K562 (cell line): ENCODE measurements at regions not wholly inside any gene's neighbourhood (a gene's known extent, or its start where the extent isn't known, plus 50 kb on each side); places are given as distances from the start of the nearest gene placed in this dataset.

Experiments
- CBX3 ChIP-seq, 2 experiments: IDR thresholded peaks; 1 replicate in 1 of 2; 2 replicates in 1 of 2; pipeline ENCODE4 v1.6.1; 2012; ENCODE audit warnings: inconsistent platforms in 2 of 2, low read length in 2 of 2, borderline replicate concordance in 1 of 2, control low read depth in 1 of 2
- NELFE ChIP-seq: IDR thresholded peaks from 2 replicates; pipeline ENCODE4 v1.6.1; 2011; ENCODE audit warnings: mild to moderate bottlenecking; ENCODE audit not compliant: insufficient read depth, insufficient read length
- RBM14 ChIP-seq: fragments of 200-400 bp; formaldehyde crosslinking; IDR thresholded peaks from 2 replicates; pipeline ENCODE4 v1.6.1; 2018; ENCODE audit warnings: low read depth, mild to moderate bottlenecking, low read length, moderate library complexity, borderline replicate concordance; ENCODE audit not compliant: insufficient read depth
- ZNF121 ChIP-seq: sonication (generic); formaldehyde crosslinking; conservative IDR thresholded peaks from 2 replicates; pipeline ENCODE4 v1.8.0; 2022; ENCODE audit warnings: missing genetic modification reagents
- ZNF584 ChIP-seq: fragments of 200-800 bp; sonication (Bioruptor generic); IDR thresholded peaks from 2 replicates; pipeline ENCODE4 v1.6.1; 2016; ENCODE audit warnings: low read depth, mild to moderate bottlenecking, missing genetic modification characterization, missing compliant biosample characterization
- TF ChIP-seq, protein P1 (sequence below): fragments of 250-450 bp; sonication (Bioruptor Pico); IDR thresholded peaks from 2 replicates; pipeline ENCODE4 v1.4.0; 2020
- TF ChIP-seq, protein P2 (sequence below): fragments of 250-450 bp; sonication (Bioruptor Pico); IDR thresholded peaks from 2 replicates; pipeline ENCODE4 v1.5.0; 2021
- TF ChIP-seq, protein P3 (sequence below): fragments of 250-450 bp; sonication (Bioruptor Pico); IDR thresholded peaks from 2 replicates; pipeline ENCODE4 v1.4.0; 2020; ENCODE audit warnings: mild to moderate bottlenecking

DNA sequence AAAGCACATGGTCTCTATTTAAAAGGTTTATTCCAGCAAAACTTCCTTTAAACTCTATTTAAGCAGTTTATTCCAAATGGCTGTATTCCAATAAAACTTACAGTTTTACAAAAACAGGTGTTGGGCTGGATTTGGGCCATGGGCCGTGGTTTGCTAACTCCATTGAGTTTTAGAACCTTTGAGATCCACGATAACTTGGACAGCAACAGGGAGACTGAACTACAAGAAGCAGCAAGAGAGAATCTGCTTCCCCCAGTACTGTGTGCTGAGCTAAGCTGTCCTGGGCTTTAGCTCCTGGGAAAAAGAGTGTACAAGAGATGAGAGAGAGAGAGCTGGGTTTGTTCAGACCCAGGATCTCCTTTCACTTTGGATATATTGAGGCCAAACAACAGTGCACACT, 204.0 kb upstream of the CELF2 start (continued):
- TF ChIP-seq, protein P1, sequence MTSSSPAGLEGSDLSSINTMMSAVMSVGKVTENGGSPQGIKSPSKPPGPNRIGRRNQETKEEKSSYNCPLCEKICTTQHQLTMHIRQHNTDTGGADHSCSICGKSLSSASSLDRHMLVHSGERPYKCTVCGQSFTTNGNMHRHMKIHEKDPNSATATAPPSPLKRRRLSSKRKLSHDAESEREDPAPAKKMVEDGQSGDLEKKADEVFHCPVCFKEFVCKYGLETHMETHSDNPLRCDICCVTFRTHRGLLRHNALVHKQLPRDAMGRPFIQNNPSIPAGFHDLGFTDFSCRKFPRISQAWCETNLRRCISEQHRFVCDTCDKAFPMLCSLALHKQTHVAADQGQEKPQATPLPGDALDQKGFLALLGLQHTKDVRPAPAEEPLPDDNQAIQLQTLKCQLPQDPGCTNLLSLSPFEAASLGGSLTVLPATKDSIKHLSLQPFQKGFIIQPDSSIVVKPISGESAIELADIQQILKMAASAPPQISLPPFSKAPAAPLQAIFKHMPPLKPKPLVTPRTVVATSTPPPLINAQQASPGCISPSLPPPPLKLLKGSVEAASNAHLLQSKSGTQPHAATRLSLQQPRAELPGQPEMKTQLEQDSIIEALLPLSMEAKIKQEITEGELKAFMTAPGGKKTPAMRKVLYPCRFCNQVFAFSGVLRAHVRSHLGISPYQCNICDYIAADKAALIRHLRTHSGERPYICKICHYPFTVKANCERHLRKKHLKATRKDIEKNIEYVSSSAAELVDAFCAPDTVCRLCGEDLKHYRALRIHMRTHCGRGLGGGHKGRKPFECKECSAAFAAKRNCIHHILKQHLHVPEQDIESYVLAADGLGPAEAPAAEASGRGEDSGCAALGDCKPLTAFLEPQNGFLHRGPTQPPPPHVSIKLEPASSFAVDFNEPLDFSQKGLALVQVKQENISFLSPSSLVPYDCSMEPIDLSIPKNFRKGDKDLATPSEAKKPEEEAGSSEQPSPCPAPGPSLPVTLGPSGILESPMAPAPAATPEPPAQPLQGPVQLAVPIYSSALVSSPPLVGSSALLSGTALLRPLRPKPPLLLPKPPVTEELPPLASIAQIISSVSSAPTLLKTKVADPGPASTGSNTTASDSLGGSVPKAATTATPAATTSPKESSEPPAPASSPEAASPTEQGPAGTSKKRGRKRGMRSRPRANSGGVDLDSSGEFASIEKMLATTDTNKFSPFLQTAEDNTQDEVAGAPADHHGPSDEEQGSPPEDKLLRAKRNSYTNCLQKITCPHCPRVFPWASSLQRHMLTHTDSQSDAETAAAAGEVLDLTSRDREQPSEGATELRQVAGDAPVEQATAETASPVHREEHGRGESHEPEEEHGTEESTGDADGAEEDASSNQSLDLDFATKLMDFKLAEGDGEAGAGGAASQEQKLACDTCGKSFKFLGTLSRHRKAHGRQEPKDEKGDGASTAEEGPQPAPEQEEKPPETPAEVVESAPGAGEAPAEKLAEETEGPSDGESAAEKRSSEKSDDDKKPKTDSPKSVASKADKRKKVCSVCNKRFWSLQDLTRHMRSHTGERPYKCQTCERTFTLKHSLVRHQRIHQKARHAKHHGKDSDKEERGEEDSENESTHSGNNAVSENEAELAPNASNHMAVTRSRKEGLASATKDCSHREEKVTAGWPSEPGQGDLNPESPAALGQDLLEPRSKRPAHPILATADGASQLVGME (CRISPR knock-in tag): no peak
- TF ChIP-seq, protein P2, sequence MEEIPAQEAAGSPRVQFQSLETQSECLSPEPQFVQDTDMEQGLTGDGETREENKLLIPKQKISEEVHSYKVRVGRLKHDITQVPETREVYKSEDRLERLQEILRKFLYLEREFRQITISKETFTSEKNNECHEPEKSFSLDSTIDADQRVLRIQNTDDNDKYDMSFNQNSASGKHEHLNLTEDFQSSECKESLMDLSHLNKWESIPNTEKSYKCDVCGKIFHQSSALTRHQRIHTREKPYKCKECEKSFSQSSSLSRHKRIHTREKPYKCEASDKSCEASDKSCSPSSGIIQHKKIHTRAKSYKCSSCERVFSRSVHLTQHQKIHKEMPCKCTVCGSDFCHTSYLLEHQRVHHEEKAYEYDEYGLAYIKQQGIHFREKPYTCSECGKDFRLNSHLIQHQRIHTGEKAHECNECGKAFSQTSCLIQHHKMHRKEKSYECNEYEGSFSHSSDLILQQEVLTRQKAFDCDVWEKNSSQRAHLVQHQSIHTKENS: no peak
- no peak for TF ChIP-seq ZNF584 (CRISPR knock-in tag)
- TF ChIP-seq RBM14: no peak
- TF ChIP-seq, protein P3, sequence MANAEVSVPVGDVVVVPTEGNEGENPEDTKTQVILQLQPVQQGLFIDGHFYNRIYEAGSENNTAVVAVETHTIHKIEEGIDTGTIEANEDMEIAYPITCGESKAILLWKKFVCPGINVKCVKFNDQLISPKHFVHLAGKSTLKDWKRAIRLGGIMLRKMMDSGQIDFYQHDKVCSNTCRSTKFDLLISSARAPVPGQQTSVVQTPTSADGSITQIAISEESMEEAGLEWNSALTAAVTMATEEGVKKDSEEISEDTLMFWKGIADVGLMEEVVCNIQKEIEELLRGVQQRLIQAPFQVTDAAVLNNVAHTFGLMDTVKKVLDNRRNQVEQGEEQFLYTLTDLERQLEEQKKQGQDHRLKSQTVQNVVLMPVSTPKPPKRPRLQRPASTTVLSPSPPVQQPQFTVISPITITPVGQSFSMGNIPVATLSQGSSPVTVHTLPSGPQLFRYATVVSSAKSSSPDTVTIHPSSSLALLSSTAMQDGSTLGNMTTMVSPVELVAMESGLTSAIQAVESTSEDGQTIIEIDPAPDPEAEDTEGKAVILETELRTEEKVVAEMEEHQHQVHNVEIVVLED (CRISPR knock-in tag): no peak
- no peak for TF ChIP-seq NELFE
- TF ChIP-seq CBX3 (IDR thresholded peaks at IDR 0.05; ENCODE audit: borderline replicate concordance in 1 of 2, low read length in 2 of 2): no peak
- no peak for TF ChIP-seq ZNF121
